COLO829 (cell line): ENCODE measurements at regions not wholly inside any gene's neighbourhood (a gene's known extent, or its start where the extent isn't known, plus 50 kb on each side); places are given as distances from the start of the nearest gene placed in this dataset.
"Not testable (repeated sequence)": the region's sequence is repeated elsewhere in the genome, so short reads cannot be mapped to it uniquely, and the experiment has no call there.

ENCODE experiments used
- DNase-seq: peaks from one replicate; pipeline ENCODE4 v3.0.0; 2012; ENCODE audit warnings: low spot score

DNA sequence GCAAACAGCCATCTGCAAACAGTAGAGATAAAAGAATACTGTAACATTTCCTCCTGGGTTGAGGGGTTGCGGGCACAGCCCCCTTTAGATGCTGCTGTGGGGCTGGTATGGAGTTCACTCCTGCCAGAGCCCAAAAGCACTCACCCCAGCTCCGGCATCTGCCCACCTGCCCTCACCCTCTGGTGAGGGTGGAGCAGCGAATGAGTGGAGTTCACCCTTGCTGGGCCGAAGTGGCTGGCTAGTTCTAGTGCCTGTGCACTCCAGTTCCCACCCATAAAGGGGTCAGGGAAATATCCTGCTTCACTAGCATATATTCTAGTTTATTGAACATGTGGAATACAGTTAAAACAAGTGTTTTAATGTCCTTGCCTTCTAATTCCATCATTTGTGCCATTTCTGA is 209.7 kb upstream of the SGO1 start:
- no peak for DNase-seq

DNA sequence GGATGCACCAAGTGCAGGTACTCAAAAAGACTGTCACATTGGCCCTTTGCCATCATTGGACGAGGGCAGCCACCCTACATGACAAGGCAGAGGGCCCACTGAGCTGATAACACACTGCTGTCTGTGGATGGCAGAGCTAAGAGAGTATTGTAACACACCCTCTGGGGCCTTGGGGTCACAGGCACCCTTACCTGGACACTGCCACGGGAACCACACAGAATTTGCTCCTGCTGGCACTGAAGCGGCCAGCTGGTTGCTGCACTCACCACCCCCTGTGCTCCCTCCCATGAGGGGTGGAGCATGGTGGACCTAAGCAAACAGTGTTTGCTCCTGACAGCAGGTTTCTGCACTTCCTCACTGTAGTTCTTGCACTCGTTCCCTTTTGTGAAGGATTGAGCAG is 208.2 kb upstream of the SGO1 start:
- DNase-seq, result no peak

DNA sequence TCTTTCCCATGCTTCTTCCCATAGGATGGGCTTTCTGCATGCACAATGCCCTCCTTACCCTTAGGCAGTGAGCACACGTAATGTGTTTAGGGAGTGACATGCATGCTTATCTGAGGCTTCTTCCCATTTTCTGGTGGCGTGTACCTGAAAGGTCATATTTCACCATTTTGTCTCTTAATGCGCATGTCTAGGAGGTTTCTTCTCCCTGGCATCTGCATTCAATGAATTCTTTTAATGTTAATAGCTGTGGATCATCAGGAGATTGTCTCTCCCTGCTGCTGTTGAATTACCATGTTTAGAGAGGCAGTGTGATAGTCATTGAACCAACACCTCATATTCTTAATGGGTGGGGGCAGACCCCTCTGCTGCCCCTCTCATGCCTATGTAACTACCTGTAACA is 205.6 kb upstream of the SGO1 start:
- no peak for DNase-seq

DNA sequence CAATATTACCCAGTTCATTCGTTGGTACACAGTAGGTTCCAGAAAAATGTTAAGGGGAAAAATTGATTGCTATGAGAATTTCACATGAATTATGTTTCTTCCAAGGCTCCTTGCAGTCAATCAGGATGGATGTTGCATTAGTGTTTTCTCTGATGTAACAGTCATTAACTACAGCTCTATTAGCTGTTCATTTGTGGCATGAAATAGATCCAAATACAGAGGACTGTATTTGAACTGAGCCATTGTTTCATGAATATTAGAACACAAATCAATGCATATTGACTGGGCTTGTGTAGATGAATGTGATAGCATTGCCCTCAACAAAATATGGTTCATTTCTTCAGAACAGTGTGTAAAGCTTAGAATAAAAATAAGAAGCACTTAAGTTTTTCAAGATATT is 203.0 kb upstream of the SGO1 start:
- DNase-seq, result no peak

DNA sequence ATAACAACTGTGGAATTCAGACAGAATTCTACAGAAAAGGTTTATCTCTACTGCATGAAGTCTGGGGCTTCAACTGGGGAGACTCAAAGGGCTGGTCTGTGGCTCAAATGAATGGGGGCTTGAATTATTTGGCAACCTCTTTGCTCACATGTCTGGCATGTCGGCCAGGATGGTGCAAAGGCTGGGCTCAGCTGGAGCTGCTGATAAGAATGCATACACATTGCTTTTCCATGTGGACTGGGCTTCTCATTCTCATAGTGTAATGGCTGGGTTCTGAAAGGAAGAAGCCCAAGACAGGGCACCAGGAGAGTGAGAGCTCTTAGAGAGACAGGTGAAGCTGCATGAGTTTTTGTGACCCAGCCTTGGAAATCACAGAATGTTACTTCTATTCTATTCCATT is 194.3 kb upstream of the SGO1 start:
- DNase-seq, result no peak

DNA sequence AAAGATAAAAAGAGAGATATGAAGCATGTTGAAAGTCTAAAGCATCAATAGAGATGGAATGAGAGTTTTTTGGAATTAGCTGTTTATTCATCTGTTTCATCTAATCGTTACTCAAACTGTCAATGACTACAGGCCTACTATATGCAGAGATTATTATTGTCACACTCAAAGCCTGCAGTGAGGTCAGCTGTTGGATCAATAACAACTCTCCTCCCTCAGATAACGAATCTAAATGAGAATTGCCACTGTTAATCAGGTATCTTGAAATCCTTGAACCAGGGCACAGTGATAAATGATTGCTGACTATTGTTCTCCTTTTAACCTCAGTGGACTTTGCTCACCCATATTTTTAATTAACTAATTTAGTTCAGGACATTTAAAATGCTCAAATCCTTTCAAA is 192.3 kb upstream of the SGO1 start:
- DNase-seq, result no peak

DNA sequence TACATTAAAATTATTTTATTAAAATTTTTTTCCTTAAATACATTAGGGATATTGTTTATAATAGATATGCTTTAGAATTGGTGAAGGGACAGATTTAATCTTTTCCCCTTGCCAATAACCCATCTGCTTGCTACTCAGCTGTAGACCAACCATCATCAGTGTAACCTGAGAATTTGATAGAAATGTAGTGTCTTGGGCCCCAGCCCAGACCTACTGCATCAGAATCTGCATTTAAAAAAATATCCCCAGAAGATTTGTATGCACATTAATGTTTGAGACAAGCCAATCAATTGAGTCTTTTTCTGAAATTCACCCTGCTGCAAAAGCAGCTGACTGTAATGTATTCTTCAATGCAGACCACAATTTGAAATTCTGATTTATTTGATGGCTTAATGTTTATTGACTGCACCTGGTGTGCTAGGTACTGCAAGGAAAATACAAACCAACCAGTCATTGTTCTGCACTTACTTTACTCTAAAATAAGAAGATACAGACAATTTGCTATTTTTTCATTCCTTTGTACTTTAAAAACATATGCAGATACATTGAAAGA is 190.7 kb upstream of the SGO1 start:
- DNase-seq, result no peak

DNA sequence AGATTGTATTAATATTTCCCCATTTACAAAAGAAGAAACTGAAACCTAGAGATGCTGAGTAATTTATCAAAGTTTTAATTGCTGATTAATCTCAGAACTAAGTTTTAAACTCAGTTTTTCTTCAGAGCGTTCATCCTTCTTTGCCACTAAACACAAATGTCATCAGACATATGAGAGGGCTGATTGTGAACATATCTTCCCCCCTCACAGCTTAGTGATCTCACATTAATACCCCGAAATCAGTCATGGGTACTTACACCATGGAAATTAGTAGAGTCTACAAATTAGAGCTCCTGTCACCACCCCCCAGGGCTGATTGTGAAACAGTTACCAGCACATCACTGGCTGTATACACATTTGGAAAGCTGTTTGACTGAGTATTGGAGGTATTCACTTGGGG is 189.3 kb upstream of the SGO1 start:
- DNase-seq, result no peak

DNA sequence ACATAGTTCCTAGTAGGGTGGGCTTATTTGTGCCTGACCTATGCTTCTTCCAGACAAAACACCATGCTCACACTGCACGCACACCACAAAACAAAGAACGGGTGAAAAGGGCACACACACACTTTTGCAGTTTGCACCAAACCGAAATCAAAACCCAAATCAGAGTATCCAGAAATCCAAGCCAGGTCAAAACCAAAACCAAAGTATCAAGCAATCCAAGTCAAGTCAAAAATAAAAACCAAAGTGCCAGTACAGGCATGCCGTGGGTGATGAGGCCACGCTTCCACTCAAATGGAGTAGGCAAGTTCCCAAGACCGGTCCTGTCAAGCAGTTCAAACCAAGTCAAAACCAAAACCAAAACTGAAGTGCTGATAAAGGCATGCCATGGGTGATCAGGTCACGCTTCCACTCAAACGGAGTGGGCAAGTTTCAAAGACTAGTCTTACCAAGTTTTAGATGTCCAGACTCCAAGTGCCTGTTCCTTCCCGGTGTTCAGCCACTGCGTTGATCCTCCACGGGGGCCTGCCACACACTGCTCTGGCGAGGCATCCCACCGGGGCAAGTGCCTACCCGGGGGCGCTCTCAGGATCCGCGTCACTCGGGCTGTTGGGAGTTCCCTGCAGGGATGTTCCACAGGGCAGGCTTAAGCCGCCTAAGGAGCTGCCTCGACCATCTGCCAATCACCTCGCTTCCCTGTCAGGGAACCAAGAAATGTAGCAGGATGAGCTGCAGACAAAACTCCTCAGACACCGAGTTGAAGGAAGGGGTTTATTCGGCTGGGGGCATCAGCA is 184.5 kb upstream of the SGO1 start:
- not testable (repeated sequence) for DNase-seq

DNA sequence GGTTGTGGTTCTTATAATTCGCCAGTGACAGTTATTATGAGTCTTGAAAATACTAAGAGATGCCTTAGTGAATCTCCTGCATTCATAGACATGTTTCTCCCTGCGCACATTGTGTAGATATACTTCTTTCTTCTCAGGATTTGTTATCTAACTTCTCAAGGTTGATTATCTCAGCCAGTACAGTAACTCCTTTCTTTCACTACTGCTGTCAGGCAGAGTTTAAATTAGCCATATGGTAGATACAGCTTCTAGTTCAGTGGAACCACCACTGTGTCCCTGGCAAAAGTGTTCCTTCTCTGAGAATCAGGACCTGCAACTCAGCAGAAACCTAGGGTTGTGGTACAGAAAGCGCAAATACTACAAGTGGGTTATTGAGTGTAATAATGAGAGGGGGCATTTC is 175.0 kb upstream of the SGO1 start:
- DNase-seq, result no peak

DNA sequence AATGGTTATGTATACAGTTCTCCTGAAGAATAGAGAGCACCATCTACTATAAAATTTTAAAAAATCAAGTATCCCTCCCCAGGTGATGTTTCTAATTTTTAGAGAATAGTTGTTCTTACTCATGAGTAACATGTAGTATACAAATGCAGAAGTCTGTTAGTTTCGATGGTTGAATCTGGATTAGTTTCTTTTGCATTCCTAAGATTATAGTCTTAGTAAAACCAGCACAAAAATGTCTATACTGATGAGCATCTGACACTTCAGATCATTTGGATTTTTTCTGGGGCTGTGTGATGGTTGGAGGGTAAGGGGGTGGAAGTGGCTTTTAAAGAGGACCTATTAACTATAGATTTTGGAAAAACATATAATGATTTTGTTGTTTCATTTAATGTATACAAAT is 167.3 kb upstream of the SGO1 start:
- no peak for DNase-seq

DNA sequence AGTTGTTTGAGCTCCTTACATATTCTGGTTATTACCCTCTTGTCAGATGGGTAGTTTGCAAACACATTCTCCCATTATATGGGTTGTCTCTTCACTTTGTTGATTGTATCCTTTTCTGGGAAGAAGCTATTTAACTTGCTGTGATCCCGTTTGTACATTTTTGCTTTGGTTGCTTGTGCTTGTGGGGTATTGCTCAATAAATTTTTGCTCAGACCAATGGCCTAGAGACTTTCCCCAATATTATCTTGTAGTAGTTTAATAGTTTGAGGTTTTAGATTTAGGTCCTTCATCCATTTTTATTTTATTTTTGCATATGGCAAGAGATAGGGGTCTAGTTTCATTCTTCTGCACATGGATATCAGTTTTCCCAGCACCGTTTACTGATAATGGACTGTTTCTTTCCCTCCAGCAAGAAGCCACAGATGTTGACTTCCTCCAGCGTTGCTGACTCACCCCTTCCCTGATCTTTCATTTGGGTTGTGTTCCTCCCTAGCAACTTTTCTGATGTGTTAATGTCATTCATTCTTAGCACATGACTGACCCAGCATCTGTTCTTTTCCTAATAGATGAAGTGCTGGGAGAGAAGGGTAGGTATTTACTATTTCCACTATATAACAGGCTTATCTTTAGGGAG is 166.7 kb upstream of the SGO1 start:
- DNase-seq, result peak; percentile 54

DNA sequence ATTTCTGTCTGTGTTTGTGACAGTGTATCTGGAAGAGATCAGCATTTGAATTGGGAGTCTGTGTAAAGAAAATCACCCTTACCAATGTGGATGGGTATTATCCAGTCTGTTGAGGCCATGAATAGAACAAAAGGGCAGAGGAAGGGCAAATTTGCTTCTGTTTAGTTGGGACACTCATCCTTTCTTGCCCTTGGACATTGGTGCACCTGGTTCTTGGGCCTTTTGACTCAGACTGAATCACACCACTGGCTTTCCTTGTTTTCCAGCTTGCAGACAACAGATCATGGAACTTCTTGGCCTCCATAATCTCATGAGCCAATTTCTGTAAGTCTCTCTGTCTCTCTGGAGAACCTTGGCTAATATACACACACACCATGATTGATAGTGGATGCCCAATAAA is 164.4 kb upstream of the SGO1 start:
- no peak for DNase-seq

DNA sequence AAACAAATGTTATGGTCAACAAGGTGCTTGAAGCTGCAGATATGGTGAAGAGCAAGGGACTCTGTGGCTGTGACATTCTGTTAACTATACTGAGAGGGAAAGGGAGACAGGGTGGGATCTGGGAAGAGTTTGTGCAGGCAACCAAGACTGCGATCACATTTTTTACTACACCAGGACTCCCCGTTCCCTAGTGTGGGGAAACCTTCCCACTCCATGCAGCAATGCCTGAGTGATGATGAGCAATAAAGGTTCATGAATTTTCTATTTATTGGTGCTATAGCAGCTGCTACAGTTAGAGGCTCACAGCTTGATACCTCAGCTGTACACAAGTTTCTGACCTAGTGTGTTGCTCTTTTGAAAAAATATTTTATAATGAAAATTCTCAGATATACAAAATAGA is 160.9 kb upstream of the SGO1 start:
- no peak for DNase-seq

DNA sequence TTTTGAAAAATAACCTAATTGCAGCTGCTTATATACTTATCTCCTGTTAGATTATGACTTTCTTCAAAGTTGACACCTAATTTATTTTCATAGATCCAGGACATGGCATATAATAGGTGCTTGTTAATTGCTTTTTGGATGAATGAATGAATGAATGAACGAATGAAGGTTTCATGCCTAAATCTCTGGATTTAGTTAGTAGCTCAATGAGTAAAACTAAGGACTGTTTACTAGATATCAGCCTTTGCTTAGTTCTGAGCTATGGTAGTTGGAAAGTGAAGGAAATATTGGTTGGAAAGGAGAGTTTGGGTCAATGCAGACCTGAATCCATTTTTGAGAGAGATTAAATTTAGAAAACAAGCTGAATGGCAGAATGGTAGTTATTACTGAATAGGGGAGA is 160.4 kb upstream of the SGO1 start:
- no peak for DNase-seq

DNA sequence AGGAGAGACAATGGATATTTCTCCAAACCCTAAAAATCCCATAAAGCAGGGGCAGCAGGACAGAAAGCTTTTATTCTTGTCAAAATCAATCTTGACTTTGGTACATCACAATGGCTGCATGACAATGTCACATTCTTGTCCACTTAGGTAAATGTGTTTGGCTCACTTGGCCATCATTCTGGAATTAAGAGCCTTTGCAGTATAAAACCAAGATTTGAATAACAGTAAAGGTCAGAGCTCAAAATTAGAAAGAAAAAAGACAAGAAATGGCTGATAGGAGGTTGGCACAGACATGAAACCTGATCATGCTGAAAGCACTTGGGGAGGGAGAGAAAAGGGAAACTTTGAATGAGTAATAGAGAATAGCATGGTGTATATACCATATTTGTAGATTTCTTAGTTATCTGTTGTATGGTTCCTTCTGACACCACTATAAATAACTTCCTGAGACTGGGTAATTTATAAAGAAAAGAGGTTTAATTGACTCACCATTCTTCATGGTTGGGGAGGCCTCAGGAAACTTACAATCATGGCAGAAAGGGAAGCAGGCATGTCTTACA is 158.5 kb upstream of the SGO1 start:
- no peak for DNase-seq

DNA sequence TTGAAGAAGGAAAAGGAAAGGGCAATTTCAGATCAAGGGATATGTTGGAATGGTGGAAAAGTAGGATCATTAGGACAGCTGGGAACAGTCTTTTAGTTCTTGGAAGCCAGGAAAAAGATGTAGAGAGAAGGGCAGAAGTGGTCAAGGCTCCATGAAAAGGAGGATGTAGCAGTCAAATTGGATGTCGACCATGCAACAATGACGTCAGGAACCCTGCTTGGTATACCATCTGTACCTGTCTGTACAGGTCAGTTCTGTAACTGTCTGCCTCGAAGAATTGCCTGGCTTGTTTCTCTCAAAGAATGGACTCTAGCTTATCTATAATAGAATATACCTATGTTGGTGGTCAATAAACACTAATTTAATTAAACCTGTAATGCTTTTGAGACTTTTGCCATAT is 157.8 kb upstream of the SGO1 start:
- no peak for DNase-seq

DNA sequence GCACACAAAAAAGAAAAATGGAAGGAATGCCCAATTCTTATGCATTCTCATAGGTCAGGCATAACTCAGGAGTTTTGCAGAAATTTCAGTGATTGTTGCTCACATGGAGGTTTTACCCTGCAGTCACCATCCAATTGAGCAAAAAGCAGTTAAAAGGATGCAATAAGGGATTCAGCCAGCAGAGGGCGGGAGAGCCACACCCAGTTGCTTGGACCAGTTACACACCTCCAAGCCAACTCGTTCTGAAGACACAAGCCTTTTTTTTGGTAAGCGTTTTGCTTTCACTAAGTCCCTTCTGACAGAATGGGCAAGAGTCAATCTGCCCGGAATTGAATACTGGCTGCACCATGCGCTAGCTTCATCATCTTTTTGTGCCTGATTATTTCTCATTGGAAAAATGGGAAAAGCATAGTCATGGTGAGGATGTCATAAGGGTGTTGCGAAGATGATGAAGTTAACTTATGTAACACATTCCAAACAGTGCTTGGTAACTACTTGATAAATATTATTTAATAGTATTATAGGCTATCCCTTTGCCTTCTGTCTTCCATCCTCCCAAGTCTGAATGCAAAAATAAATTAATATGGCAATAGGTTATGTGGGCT is 154.4 kb upstream of the SGO1 start:
- peak; percentile 12 for DNase-seq

DNA sequence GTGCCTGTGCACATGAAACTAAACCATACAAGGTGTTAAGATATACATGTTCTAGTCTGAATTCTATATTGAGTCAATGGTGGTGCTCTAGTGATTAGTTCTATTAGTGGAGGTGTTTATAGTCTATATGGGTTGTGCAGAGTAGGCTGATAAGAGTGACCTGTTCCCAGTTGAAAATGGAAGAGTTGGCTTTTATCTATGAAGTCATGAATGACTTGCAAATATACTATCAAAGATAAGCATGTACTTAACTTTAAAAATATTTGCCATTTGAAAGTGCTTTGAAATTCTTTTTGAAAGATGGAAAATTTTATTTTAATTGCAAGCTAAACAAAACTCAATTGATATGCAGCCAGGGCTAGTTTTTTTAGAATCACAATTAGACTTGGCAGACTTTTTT is 150.6 kb upstream of the SGO1 start:
- DNase-seq, result no peak

DNA sequence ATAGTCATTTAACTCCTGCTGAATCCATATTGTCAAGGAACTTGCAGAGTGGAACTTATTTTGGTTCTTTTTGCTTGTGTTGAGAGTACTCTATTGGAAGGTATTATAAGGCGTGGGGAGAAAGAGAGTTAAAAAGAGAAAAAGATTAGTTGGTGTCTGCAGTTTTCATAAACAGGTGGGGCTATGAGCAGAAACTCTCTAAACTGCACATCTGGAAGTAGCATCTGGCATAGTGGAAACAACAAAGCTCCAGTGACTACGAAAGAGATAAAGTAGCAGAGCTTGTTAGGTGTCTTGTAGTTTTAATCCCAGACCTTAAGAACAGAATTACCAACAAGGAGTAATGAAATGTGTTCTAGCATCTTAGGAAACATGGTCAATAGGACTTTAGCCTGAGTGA is 148.8 kb upstream of the SGO1 start:
- DNase-seq, result no peak

DNA sequence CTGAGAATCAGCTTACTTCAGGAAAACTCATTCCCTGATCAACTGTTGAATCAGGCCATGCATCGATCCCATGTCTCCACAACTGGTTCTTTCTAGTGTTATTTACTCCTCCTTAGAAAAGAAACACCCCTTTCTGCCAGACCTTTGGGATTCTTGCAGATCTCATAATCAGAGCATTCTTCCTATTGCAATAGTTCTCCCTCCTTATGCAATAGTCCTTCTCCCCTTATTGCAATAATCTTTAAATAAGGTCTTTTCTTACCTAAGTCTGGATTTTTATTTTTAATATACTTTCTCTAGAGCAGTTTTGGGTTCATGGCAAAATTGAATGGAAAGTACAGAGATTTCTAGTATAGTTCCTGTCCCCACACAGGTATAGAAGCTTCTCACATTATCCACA is 141.9 kb upstream of the SGO1 start:
- DNase-seq, result no peak

DNA sequence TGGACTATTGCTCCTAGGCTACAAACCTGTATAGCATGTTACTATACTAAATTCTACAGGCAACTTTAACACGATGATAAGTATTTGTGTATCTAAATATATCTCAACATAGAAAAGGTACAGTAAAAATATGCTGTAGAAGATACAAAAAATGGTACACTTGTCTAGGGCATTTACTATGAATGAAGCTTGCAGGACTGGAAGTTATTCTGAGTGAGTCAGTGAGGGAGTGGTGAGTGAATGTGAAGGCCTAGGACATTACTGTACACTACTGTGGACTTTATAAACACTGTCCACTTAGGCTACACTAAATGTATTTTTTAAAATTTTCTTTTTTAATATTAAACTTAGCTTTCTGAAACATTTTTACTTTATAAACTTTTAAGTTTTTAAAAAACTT is 140.5 kb upstream of the SGO1 start:
- no peak for DNase-seq

DNA sequence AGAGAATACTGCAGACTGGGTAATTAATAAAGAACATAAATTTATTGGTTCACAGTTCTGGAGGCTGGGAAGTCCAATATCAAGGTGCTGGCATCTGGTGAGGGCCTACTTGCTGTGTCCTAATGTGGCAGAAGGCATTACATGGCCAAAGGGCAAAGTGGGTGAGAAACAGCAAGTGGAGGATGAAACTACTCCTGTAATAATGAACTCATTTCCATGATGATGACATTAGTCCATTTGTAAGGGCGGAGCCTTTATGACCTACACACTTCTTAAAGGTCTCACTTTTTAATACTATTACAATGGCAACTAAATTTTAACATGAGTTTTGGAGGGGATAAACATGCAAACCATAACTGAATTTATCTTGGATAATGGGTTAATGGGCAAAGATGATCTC is 139.6 kb upstream of the SGO1 start:
- DNase-seq, result no peak
